Activated gamma-delta T cell treated with Interleukin-2 at 50 U/mL for 16 hours (primary cell): ENCODE measurements at regions not wholly inside any gene's neighbourhood (a gene's known extent, or its start where the extent isn't known, plus 50 kb on each side); places are given as distances from the start of the nearest gene placed in this dataset.

Experiments
- DNase-seq: peaks from one replicate; pipeline ENCODE4 v3.0.0-alpha.2; 2020

DNA sequence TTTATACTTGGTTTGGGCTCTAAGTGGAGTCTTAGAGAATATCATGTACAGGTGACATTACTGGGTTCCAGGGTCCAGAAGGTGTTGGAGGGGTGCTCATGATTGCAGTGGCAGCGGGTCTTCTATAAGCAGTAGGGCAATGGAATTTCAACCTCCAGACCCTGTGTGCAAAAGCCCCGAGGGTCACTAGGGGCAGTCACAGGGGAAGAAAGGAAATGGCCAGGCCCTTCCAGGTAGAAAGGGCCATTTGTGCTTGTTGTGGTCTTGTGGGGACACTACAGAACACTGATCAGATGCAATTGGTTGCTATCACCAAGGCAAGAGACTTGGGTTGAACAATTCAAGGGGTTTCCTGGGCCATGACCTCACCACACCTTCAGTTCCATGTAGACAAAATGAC is 283.4 kb downstream of the GADD45G start:
- no peak for DNase-seq

DNA sequence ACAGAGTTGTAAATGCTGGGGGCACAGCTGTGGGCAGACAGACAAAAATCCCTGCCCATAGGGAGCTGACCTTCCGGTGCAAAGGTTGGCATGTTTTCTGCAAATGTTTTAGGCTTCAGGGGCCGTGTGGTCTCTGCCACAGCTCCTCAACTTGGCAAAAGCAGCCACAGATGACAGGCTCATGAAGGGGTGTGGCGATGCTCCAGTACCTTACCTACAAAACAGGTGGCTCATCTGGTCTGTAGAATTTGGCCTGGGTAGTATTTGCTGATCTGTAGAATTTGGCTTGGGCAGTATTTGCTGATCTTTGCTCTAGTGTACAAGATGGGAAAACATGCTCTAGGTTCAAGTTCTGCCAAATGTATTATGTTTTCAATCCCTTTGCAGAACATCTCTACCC is 283.9 kb downstream of the GADD45G start:
- no peak for DNase-seq

DNA sequence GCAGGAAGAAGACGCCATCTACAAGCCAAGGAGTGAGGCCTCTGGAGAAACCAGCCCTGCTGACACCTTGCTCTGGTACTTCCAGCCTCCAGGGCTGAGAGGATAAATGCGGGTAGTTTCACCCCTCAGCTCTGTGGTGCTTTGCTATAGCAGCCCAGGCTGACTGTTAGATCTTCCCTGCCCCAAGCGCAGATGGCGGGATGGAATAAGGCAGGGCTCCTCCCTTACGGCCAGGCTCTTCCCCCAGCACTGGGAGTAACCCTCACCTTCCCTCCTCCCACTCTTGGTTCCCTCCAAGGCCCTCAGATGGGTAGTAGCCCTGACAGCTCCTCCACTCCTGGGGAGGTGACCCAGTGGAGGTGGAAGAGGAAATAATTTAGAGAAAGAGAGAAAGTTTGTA is 285.1 kb downstream of the GADD45G start:
- DNase-seq = no peak

DNA sequence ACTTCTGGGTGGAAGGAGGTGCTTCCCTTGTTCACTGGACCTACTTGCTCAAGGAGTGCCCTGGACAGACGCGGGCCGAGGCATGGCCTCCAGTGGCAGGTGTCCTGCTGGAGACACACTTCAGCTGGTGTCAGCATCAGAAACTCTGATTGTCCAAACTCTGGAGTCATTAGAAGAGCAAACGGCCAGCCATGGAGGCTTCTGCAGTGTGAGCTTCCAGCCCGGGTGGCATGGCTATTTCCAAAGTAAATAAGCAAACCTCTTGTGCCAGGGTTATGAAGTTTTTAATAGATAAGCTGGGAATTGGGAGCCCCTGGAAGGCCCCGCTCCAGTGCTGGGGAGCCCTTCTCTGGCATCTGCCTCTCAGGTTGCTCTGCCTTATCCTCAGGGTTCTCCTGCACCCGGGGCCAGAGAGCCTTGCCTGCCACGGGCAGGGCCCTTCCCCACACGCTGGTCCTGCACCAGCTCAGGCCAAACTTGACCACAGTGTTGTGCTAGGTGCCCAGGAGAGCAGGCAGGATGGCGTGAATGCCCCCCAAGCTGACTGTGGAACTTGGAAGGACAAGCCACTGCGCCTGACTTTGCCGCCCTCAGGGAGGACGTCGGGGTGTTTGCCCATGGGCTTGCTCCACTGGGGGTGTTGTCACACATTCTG is 285.6 kb downstream of the GADD45G start:
- no peak for DNase-seq

DNA sequence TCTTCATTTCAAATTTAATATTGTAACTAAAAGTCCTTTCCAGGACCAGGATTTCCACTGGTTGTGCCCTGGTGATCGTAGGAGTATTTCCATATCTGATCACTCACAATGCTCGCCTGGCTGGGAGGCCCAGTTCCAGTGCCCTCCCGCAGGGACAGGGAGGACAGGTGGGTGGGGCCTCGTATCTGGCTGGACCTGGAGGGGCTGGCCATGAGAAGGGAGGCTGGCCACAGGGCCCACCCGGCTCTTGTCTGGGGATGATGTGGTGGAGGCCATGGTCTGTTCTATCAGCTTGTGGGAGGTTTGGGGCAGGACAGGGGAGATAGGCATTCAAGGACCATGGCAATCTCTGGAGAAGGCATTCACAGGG is 286.4 kb downstream of the GADD45G start:
- no peak for DNase-seq

DNA sequence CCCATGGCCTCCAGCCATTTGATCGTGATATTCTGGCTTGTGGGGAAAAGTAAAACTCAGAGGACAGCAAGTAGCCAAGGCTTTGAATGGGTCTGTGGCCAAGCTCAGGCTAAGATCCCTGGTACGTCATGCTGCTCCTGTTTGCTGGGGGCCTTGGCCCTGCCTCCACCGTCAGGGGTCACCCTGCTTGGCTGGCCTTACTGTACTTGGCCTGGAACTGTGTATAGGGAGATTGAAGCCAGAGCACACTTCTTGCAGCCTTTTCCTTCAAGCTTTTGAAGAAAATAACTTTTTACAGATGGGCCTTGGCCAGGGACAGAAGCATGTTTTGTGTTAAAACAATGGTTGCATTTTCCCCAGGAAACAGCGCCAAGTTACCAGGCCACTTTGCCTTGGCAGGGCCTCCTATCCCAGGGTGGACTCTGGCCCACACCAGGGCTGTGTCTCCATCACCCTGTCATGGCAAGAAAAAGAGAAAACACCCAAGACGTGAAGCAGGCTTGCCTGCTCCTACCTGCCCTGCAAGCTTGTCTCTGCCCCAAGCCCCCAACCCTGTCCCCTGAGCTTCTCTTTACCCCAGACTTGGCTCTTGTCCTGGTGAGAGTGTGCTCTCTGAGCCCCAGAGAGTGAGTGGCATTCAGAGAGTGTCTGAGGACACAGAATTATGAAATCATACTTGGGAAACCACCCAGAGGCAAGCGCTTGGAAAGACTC is 286.9 kb downstream of the GADD45G start:
- no peak for DNase-seq

DNA sequence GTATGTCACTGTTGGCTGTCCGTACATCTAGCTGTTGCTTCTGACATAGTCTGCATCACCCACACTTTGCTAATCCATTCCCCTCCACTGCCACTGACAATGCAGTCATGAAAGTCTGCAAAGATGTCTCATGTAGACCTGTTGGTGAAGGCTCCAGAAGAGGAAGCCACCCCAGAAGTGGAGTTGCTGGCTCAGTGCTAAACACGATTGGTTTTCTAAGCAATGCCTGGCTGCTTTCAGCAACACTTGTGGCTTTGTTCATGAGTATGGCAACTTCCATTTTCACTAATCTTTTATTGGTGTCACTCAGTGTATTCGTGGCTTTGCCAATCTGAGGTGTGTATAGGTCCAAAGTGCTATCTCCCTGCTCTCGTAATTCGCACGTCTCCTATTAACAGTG is 288.1 kb downstream of the GADD45G start:
- no peak for DNase-seq

DNA sequence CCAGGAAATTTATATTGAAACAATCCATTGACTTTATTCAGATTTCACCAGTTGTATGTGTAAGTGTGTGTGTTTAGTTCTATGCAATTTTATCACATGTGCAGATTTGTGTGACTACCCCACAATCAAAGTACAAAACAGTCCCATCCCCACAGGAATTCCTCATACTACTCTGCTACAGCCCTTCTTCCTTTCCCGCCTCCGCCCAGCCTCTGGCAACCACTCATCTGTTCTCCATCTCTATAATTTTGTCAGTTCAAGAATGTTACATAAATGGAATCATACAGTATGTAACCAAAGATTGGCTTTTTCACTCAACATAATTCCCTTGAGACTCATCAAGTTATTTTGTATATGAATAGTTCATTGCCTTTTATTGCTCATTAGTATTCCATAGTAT is 289.1 kb downstream of the GADD45G start:
- no peak for DNase-seq

DNA sequence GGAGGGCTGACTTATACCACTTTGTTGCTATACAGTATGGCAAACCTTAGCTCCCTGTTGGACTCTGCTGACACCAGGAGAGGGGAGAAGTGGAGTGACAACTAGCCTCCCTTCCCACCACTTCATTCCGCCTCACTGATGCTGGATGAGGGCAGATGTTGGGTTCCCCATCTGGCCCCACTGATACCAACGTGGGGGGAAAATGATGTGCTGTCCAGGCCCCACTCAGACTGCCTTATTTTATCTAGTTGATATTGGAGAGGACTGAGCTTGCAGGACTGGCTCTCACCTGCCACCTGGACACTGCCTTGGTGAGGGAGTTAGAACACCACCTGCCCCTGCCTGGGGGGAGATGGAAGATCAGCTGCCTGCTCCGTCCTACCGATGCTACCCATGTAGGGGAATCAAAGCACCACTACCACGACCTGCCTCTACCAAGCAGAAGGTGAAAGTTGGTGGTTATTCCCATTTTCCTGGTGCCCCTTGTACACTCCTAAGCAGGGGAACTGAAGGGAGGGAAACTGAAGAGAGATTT is 292.1 kb downstream of the GADD45G start:
- DNase-seq = no peak

DNA sequence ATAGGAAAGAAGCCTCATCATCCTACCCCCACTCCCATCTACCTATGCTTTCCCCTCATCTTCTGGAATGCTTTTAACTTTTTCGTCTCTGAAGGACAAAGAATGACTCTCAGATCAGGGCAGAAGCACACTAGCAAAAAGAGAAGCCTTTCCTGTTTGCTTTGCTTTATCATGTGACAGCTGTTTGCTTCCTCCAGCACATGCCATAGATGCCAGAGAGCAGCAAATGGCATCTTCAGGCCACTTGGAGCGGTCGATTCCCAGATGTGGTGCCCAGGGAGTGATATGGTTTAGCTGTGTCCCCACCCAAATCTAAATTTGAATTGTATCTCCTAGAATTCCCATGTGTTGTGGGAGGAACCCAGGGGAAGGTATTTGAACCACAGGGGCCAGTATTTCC is 294.8 kb downstream of the GADD45G start:
- DNase-seq = no peak

DNA sequence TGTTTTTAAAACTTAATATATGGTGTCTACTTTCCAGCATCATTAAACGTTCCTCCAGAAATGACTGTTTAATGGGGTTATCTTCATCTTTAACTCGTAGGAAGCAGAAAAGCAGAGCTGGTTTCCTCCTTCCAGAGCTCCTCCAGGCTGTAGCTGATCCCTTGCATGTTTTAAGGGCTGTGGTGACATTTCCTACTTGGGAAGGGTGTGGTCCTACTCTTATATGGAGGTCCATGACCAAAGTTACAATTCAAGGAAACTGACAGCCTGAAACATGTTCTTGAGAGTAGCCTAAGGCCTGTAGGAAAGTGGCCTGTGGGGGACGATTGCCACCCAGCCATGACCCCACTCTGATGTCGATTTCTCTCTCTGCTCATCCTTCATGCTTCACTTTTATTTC is 297.1 kb downstream of the GADD45G start:
- DNase-seq = no peak

DNA sequence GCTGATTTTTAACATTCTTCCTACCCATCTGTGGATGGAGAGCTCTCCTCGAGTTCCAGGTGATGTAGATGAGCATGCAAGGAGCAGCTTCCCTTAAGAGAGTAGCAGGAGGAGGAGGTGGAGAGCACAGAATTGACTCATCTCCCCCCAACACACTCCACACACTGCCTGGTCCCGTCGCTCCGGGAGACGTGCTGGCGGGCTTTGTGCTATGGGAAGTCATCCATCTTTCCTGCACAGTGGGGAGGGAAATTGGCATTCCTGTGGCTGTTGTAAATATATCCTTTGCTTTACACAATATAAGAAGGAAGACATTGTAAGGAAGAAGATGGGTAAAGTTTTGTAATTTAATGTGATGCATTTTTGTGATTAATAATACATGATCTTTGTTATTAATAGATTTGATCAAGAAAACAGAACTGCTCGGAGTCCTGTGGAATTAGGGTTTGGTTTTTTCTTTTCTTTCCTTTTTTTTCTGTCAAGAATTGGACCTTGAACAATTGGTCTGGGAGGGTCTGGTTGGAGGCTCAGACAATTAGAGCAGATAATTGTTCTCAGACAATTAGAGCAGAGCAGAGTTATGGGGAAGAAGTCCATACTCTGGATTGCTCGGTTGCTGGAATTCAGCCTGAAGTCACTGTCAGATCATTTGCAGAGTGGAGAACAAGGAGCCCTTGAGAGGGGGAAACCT is 297.8 kb downstream of the GADD45G start:
- DNase-seq = no peak

DNA sequence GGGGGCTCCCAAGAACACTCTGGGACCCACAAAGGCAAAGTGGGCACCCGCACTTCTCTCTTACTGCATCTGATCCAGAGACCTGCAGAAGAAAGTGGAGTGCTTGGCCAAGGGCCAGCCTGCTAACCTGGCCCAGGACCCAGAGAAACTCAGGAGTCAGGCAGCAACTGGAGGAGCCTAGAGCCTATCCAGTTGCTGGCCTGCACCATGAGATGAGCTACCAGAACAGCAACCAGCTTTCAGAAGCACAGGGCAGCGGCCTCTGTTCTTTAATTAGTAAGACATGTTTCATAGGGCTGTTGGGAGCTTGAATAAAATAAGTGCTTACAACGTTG is 298.3 kb downstream of the GADD45G start:
- DNase-seq = no peak

DNA sequence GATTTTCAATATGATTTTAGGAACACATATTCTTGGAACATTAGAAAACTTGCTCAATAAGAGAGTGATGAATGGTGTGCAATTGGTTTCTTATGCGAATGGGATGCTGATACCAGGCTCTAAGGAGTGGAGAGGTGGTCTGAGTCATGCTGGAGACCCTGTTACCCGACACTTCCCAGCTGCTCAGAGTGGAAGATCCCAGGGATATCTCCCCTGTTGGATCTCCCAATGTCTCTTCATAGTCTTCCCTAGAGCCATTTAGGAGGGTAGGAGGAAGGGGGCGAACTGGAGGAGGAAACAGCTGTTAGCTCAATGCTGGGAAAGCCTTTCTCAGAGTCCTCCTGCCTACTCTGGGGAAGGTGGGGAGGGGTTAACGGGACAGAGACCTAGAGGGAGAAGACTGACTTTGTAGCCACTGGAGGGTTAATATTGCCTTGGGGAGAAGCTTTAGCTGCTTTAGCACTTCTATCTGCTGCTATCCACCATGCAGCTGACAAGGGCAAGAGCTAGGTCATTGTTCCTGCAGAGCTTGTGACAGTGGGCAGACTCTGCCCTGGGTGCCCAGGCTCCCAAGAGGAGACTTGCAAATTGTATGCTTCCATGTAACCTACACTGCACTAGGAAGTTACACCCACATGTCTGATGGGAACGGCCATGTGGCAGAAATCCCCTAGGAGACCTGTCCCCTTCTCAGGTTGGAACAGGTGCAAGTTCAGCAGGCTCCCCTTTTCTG is 301.0 kb downstream of the GADD45G start:
- DNase-seq = no peak

DNA sequence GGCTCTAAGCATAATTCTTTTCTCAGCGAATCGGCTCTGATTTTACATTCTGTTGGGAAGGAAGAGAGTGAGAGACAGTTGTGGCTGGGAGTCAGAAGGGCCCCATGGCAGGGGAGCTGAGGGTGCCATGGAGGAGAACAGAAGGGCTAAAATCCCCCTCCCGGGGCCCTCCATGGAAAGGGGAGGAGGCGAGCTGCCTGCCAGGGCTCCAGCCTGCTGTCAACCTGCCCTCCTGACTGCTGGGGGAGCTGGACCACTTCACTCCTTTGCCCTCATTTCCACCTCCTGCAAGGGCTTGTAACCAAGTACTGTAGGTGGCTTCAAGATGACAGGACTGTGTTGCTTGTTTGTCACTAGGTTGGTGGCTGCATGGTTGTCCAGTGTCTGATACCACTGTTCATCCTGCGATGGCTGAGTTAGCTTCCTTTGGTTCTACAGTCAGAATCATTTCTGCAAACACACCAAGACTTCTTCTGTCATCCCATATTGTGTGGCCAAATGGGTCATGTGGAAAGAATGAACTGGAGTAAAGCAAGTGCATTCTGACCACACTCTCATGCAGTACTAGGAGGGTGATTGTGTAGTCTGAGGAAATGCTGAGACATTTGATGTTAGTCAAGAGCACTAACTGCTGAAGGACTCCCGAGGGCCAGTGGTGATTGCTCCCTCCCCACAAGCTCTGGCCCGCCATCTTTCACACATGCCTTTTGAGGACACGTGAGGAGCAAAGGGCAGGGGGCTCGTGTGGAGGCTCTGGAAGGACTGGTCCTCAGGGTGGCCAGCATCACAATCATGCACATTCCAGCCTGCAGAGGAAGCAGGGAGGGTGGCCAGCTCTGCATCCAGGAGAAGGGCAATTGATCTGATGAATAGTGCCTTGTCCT is 307.2 kb downstream of the GADD45G start:
- DNase-seq = no peak

DNA sequence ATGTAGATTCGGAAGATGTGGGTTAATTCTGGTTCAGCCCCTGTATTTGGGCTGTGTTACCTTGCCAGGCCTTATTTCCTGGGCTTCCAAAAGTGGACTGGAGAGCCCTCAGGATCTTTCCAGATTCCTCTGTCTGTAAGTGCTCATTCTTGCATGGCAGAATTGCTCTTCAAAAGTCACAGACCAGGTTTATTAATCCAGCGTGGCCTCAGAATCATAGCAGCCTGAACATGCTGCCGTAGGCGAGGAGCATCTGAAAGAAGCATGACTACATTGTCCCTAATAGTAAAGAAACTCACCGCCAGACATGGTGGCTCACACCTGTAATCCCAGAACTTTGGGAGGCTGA is 307.8 kb downstream of the GADD45G start:
- DNase-seq = no peak

DNA sequence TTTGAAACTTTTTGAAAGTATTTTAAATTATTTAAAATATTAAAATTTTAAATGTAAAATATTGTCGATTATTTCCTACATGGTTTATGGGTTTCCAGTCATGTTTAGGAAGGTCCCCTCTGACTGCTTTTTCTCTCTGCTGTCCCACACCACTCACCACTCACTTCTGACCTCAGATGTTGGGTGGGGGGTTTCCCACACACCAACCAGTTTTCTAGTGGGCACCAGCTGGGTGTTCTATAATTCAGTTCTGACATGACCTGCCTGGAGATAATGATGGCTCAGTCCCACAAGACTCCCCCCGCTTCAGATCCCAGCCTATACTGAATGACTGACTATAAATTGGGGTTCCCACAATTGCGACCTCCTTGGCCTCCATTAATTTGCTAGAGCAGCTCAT is 310.4 kb downstream of the GADD45G start:
- no peak for DNase-seq

DNA sequence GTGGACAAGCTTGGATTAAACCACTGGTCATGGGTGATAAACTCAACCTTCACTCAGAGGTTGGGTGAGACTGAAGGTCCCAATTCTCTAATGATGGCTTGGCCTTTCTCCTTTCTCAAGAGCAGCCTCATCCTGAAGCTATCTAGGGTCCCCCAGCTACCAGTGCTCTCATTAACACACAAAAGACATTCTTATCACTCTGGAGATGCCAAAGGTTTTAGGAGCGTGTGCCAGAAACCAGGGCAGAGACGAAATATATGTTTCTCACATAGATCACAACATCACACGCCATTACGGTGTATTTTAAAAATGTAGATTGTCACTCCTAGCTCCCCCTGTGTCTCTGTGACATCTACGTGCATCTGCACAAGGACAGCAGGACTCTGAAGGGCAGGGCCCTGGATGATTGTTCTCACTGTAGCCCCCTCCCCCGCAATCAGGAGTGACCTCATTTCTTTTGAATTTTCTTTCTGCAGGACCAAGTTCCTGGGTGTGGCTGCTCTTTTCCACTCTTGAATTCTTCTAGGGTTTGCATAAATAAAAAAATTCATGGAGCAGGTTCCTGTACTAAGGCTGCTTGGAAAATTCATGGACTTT is 311.3 kb downstream of the GADD45G start:
- no peak for DNase-seq

DNA sequence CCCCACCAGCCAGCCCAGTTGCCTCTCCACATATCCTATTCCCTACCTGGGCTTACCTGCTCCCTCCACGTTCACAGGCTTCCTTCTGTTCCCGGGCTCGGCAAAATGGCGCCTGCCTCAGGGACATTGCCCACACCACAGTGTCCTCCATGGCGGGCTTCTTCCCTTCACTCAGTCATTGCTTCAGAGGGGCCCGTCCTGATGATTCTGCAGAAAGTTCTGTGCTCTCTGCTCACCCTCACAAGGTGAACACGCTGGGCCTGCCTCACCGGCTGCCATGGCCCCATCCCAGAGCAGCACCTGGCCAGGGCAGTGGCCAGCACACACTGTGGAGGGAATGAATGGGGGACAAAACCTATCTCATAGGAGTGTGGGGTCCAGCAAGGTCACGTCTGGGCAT is 313.0 kb downstream of the GADD45G start:
- no peak for DNase-seq

DNA sequence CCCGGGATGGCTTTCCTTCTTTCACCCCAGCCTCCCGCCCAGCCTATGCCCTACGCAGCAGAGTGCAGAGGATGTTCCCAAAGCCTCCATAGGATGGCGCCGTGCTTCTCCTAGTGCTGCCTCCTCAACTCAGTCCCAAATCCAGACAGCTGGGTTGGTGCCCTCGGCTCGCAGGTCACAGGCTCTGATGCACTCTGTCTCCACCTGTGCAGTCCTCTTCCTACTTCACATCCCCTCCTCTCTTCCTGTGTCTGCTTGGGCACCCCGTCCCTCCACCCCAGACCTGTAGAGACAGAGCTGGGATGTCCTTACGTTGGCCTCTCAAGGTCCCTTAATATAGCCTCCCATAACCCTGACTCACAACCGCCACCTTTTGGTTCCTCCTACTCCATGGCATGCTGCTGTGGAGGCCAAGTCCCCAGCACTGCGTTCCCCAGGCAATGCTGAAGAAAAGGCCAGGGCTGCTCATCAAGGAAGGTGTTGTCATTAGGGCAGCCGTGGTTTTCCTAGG is 314.4 kb downstream of the GADD45G start:
- no peak for DNase-seq

DNA sequence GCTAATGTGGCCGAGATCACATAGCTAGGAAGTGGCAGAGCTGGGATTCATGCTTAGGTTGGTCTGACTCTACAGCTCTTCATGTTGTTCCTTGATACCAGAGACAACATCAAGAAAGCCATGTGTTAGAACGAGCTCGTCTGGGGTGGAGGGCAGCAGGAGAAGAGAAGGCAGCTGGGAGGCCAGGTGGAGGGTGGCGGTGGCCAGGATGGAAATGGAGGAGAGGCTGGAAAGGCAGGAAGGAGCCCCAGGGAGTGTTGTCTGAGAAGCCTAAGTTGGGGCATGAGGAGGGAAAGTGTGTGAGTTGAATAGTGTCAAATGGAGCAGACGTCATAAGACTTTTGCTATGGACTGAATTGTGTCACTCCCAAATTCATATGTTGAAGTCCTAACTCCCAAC is 315.3 kb downstream of the GADD45G start:
- no peak for DNase-seq

DNA sequence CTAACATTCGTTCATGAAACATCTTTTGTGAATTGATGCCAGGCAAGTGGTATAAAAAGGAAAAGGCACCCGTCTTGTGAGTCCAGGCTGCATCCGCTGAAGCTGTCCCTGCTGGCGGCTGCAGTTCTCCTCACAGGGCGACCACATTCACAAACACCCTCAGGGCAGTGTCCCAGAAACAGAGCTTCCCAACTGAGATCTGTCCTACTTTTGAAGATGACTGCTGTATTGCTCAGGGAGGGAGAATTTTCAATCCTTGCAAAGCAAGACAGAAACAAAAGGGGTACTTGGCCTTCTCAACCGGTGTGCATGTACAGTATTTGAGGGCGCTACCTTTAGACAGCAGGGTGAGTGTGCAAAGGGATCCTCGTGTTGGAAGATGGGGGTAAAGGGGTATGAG is 316.1 kb downstream of the GADD45G start:
- no peak for DNase-seq
